HG02763 (cell line): ENCODE measurements at regions not wholly inside any gene's neighbourhood (a gene's known extent, or its start where the extent isn't known, plus 50 kb on each side); places are given as distances from the start of the nearest gene placed in this dataset.
"Not testable (repeated sequence)": the region's sequence is repeated elsewhere in the genome, so short reads cannot be mapped to it uniquely, and the experiment has no call there.

Experiments used
- ATAC-seq: cut with Tn5 transposase; IDR thresholded peaks from one replicate; pipeline ENCODE4 v1.9.1; 2021; ENCODE audit warnings: mild to moderate bottlenecking, moderate library complexity; ENCODE audit not compliant: unreplicated experiment

DNA sequence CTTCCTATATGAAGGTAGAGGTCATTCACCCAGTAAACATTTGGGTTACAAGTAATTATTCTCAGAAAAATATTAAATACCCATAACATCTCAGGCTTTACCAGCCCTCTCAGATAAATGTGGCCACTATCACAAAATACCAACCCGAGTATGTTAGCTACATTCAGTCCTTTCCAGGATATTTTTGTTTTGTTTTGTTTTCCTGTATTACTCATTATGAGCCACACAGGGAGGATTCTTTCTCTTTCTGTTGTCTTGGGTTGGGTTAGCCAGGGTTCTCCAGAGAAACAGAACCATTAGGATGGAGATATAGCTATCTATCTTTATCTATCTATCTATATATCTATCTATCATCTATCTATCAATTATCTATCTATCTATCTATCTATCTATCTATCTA, 947.6 kb upstream of the MDGA2 start:
- no peak for ATAC-seq

DNA sequence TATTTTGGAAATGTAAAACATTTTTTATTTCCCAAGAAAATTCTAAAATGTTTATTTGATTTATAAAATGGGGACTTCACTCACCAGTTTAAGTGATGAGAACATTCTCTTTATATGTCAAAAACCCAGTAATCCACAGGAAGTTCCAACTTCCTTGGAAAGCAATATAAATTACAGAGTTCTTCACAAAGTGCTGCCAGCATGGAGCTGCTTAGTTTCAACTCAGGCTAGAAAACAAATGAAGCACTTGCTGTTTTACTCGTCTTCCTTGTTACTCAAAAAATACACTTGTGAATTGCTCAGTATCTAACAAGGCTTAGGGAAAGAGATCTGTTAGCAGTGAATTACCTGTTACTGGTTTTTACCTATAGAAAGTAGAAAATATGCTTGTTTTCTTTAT, 942.7 kb upstream of the MDGA2 start:
- no peak for ATAC-seq

DNA sequence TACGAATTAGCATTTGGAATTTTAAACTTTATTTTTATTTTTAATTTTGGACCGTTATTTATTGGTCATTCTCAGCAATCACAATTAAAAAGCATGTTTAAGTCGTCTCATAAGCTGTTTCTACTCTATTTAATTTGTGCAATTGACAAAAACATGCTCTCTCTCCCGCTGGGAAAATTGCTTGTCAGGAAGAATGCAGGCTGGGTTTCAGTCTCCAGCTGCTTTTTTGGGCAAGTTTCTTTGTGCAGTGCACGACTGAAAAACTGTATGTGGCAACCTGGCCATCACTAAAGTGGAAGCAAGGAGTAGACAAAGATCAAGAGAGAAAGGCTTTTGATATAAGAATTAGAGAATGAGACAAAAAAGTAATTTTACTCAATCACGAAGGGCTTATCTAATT, 941.5 kb upstream of the MDGA2 start:
- ATAC-seq, result no peak

DNA sequence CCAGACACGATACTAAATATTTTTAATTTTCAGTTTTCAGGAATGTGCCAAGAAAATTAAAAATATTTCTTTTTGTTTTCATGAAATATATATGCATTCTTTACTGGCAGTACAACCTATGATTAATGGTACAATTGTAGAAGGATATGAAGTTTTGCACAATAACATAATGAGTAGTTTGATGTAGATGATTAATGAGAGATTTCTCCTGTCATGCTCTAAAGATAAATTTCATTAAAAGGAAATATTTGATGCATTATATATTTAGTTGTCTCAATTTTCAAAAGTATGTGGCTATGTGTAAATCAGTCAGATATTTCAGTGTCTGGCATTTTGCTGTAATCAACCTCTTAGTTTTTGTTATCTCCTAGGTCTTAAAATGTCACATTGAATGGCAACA, 940.2 kb upstream of the MDGA2 start:
- ATAC-seq, result no peak

DNA sequence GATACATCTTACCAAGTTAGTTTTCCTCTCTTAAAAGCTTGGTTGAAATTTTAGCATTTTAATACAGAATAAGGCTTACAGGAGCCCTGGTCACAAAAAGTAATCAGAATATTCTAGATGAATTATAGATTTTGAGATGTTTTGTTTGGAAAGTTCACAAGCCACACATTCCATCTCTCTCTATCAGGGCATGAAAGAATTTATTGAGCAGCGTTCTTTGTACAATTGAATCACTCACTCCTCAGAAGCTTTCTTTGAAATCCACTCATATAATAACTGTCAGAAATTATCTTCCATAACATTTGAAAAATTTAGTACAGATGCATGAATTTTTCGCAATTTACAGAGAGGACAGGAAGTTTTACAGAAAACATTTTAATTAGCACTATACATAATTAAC, 938.6 kb upstream of the MDGA2 start:
- ATAC-seq, result no peak

DNA sequence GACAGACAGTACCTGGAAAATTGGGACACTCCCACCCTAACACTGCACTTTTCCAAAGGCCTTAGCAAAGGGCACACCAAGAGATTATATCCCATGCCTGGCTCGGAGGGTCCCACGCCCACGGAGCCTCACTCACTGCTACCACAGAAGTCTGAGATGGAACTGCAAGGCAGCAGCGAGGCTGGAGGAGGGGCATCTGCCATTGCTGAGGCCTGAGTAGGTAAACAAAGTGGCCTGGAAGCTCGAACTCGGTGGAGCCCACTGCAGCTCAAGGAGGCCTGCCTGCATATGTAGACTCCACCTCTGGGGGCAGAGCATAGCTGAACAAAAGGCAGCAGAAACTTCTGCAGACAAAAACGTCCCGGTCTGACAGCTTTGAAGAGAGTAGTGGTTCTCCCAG, 931.6 kb upstream of the MDGA2 start:
- ATAC-seq, result not testable (repeated sequence)

DNA sequence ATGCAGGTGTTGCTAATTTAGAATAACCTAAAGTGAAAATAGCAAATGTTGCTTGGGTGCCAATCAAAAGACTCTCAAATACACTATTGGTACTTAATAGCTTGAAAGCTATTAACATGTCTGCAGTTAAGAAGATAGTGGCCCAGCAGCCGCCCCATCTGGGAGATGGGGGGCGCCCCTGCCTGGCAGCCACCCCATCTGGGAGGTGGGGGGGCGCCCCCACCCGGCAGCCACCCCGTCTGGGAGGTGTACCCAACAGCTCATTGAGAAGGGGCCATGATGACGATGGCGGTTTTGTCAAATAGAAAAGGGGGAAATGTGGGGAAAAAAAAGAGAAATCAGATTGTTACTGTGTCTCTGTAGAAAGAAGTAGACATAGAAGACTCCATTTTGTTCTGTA, 923.1 kb upstream of the MDGA2 start:
- no peak for ATAC-seq

DNA sequence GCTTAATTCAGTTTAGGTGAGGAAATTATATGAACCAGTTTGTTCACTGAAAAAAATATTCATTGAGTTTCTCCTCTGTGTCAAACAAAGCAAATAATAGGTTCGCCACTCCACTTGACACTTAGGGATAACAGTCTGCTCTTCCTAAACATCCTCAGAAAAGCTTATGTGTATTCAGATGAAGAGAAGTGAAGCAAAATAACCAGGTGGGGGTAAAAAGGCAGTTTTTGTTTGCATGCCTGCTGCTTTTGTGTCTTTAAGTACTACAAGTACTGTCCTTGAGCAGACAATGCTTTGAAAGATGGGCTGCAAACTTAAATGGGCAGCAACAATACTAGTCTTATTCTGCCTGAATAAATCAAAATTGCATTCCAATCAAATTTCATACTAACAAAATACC, 910.7 kb upstream of the MDGA2 start:
- ATAC-seq, result no peak

DNA sequence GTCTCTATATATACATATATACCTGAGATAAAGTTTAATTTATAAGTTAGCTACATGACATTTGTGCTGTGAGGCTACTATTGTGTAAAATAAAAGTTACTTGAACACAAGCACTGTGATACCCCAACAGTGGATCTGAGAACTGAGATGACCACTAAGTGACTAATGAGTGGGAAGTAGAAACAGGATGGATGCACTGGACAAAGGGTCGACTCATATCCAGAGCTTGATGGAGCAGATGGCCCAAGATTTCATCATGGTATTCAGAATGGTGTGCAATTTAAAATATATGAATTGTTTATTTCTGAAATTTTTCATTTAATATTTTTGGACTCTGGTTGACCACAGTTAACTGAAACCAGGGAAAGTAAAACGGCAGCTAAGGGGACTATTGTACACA, 908.6 kb upstream of the MDGA2 start:
- no peak for ATAC-seq

DNA sequence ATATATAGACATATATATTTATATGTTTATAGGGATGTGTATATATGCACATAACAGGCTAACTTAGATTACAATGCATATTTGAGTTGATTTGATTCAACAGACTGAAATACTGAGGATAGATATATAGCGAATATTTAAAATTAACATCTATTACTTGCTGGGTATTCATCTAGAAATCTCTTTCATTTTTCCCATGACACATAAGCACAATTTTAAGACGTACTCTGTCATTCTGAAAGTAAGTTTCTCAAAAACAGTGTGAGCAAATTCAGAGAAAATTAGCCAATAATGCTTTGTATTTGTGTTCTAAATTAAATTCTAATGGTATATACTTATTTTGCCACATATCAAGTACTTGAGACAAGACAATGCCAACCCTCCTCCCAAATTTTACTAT, 907.5 kb upstream of the MDGA2 start:
- ATAC-seq, result no peak

DNA sequence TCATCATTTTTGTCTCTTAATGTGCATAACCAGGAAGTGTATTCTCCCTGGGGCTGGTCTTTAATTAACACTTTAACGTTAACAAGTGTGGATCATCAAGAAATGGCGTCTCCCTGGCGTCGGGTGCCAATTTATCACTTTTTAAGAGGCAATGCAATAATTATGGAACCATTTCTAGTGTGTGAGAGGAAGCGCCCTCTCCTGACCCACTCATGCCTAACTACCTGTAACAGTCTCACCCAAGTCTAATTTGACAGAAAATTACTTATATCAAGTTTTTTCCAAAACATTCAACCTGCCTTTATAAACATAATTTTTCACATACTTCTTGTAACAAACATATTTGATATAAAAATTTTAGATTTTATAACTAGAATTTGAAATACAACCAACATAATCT, 905.3 kb upstream of the MDGA2 start:
- no peak for ATAC-seq

DNA sequence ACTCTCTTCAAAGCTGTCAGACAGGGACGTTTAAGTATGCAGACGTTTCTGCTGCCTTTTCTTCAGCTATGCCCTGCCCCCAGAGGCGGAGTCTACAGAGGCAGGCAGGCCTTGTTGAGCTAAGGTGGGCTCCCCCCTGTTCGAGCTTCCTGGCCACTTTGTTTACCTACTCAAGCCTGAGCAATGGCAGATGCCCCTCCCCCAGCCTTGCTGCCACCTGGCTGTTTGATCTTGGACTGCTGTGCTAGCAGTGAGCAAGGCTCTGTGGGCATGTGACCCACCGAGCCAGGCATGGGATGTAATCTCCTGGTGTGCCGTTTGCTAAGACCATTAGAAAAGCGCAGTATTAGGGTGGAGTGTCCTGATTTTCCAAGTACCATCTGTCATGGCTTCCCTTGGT, 900.4 kb upstream of the MDGA2 start:
- ATAC-seq, result no peak

DNA sequence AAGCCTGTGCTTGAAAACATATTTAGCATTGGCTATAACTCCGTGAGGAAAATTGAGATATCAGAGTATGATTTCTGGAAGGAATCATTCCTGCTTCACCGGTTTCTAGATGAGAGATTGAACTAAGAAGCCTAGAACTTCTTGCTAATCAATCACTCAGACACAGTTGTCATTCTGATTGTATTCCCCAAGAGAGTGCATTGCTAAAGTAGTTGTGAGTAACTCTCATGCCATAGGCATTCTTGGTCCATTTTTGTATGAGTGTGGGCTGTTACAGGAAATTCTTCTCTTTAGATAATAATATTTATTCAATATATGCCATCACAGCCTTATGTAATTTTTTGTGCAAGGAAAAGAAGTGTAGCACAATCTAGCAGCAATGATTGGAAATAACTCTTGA, 893.3 kb upstream of the MDGA2 start:
- no peak for ATAC-seq

DNA sequence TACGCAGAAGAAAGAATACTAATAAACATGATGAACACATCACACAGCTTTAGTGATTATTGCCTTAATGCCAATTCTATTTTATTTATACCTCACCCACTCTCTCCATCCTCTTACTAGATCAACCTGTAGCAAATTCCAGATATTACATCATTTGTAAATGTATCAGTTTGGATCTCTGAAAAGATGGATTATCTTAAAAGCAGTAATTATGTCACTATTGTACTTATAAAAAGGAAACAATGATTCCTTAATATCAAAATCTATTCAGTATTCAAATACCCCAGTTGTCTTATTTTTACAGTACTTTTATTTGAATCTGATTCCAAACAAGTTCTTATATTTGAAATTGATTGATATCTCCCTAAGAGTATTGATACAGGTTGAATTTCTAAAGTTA, 892.8 kb upstream of the MDGA2 start:
- ATAC-seq, result no peak

DNA sequence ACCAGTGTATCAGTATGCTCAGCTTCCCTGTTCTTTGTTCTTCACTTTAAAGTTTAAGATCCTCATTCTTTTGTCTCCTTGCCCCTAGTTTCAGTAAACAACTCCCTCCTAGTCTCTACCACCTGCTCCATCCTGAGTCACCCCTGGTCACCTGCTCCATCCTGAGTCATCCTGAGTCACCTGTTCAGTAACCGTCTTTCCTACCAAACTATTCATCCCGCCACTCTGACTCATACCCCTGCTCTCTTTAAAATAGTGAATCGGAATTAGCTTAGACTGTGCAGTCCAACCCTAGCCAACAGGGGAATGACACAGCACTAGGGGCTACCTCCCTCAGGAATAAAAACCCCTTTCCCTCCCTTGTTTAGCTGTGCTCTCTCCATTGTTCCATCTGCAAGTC, 888.1 kb upstream of the MDGA2 start:
- no peak for ATAC-seq

DNA sequence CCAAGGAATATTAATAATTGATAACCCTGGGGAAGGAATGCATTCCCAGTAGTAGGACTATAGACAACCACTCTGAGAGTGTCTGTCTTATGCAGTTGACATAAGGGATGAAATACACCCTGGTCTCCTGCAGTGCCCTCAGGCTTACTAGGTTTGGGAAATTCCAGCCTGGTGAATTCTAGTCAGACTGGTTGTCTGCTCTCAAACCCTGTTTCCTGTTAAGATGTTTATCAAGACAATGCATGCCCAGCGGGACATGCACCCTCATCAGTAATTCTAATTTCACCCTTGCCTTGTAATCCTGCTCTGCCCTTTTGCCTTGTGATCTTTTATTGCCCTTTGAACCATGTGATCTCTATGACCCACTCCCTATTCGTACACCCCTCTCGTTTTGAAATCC, 886.0 kb upstream of the MDGA2 start:
- not testable (repeated sequence) for ATAC-seq

DNA sequence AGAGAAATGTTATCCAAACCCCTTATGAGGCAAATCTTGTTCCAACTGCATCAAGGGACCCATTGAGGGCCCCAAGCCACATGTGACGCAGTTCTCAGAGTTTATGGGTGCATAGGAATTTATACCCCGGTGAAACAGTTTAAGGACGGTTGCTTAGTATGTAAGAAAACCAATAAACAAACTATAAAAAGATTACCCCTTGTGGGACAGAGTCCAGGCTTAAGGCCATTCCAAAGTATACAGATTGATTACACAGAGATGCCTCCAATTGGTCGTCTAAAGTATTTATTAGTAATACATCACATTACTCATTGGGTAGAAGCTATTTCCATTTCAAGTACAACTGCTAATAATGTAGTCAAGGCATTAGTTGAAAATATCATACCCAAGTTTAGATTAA, 885.0 kb upstream of the MDGA2 start:
- no peak for ATAC-seq

DNA sequence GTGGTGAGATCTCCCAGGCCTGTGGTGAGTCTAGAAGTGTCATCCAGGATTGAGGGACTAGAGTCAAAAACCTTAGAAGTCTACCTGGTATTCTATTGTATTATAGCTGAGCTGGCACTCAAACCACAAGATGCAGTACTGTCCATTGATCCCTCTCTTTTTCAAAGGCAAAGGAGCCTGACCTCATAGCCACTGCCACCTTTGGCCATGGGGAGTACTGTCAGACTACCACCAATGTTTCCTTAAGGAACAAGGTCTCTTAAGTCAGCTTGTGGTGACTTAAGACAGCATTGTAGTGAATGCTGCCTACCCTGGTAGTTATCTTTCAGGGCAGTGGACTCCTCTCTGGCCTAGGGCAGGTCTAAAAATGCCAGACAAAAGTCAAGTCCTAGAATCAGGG, 878.0 kb upstream of the MDGA2 start:
- ATAC-seq, result no peak

DNA sequence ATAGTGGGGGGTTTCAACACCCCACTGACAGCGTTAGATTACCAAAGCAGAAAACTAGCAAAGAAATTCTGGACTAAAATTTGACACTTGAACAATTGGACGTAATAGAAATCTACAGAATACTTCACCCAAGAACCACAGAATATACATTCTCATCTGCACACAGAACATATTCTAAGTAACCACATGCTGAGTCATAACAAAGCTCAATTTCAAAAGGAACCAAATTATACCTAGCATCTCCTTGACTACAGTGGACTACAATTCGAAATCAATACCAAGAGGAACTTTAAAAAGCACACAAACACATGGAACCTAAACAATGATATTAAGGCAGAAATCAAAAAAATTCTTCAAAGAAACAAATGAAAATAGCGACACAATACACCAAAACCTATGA, 871.6 kb upstream of the MDGA2 start:
- ATAC-seq, result no peak

DNA sequence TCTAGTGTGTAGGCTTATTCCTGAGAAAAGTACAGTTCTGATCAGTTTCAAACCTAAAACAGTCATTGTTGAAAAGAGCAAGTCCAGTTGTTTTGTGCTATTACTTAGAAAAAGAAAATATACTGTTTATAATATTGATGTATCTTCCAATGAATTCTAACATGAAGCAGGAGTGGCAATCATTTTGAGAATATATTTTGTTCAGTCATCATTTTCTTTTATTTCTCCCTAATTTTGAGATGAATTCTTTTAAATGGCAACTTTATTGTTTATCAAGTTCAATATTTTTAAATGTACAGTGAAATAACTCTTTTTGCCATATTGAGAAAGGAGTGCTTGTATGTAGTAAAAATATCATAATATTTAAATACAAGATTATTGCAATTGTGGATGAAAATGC, 862.2 kb upstream of the MDGA2 start:
- ATAC-seq, result no peak

DNA sequence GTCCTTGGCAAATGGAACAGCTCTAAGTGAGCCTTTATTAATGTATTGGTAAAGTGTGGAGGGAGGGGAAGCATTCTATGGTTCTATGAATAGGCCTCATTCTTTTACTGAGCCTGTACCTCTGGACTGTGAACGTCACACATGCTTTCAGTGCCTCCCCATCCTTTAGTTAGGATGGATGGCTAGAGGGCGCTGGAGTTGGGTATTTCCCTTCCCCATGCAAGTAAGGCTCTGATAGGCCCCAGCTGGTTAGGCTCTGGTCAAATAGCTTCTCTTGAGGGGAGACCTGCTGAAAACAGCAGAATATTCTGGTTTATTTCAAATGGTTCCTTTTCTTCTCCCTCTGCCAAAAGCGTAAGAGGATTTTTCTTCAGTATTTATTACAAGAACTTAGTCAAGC, 860.9 kb upstream of the MDGA2 start:
- ATAC-seq, result no peak

DNA sequence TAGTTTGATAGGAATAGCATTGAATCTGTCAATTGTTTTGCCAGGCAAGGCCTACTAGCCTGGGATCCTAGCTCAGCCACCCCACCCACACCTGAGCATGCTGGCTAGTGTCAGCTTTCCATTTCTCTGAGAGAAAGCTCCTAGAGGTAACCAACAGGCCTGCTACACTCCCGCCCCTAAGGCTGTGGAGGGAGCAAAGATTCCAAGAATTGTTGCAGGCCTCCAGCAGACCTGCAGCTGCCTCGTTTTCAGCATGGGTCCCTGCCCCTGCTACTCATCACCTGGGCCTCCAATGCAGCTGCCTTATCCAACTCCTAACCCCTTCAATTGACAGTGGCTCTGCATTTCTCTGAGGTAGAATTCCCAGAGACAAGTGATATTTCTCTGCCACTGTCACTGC, 852.4 kb upstream of the MDGA2 start:
- ATAC-seq, result no peak

DNA sequence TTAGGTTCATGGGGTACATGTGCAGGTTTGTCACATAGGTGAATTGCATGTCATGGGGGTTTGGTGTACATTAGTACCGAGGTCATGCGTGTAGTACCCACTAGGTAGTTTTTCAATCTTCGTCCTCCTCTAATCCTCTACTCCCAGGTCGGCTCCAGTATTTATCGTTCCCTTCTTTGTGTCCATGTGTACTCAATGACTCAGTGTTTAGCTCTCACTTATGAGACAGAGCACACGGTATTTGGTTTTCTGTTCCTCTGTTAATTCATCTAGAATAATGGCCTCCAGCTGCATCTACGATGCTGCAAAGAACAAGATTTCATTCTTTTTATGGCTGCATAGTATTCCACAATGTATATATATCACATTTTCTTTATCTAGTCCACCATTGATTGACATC, 850.9 kb upstream of the MDGA2 start:
- no peak for ATAC-seq

DNA sequence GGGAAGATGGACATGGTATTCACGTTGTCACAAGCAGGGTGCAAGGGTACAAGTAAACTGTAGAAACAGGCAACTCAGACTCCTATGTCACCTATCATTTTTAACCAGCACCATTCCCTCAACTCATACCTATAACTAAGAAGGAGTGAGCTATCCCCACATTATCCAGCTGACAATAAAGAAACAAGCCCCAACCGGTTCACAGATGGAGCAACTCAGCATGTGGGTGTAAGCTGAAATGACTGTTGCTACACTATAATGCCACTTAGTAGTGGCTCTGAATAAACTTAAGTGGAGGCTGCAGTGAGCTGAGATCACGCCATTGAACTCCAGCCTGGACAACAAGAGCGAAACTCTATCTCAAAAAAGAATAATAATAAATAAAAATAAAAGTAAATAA, 829.5 kb upstream of the MDGA2 start:
- no peak for ATAC-seq
